Midbrain (tissue), 1 donor: ENCODE measurements at regions not wholly inside any gene's neighbourhood (a gene's known extent, or its start where the extent isn't known, plus 50 kb on each side); places are given as distances from the start of the nearest gene placed in this dataset.
"Not testable (repeated sequence)": the region's sequence is repeated elsewhere in the genome, so short reads cannot be mapped to it uniquely, and the experiment has no call there.

Source experiments
- DNase-seq: peaks from one replicate; lab custom pipeline; 2025; lab: John Stamatoyannopoulos, UW

DNA sequence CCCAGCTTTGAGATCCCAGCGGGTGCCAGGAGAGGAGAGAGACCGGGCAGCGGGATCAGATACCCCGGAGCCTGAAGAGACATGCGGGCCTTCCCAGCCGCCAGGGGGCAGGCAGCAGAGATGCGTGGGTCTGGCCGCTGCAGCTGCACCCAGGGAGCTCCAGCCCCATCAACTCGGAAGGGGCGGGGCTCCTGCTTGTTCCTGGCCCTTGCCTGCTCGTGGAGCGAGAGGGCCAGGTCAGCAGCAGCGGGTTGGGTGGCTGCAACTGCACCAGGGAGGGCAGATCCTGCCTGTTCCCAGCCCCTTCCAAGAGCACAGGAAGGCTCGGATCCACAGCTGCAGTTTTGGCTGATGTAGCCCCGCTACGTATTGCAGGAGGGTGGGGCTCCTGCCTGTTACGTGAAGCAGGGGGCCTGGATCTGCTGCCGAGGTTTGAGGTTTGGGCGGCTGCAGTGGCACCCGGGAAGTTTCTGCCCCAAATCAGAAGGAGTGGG is 532.8 kb downstream of the RFPL4B start:
- DNase-seq, result peak; percentile 62

DNA sequence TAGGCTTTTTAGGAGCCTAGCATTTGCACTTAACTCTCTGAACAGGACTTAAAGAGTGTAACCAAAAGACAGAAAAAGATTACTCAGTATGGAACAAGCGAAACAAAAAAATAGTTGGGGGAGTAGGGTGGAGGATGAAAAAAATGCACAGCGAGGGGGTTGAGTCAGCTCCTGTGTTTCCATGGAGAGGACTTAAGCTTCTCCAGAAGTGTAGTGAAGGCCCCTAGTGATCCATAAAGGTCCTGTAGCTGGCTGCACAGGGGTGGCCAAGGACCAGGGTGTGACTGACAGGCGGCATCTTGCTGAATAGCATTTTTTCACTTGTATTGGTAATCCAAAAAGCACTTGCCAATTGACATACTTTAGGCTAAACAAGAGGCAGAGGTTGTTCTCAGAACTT is 533.9 kb downstream of the RFPL4B start:
- DNase-seq, result no peak

DNA sequence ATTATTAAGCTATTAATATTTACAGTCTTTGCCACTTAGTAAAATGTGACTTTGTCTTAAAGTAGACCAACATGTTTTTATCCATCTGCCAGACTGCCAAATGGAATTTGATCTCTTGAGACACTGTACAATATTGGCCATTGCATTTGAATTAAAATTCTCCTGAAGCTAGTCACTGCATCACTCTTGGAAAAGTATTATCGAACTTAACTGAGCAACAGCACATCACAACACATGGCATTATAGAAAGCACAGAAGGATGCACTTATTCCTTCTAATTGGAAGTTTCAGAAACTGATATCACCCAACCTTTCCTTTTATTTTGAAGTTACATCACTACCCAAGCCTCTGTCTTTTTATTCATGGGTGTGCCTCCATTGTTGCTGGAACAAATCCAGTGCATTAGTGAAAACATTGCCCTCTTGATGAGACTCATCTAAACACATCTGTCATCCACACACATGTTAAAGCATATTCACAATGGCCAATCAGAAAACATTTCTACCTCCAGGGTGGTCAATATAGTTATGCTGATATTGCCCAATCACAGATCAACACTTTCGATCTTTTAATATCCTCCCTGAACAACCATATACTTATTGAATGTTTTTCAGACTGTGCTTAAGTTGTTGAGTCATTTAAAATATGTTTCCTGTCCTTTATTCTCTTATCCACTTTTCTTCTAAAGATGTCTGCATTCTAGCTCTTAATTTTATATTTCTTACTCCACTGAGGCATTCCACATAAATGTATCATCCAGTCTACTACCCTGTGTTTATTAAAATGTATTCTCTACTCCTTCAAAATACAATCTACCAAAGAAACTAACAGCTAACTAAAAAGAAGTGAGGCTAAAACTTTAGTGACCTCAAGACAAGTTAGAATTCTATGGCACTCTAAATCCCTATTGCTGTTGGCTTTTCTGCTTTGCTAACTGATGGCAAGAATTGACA is 535.0 kb downstream of the RFPL4B start:
- no peak for DNase-seq

DNA sequence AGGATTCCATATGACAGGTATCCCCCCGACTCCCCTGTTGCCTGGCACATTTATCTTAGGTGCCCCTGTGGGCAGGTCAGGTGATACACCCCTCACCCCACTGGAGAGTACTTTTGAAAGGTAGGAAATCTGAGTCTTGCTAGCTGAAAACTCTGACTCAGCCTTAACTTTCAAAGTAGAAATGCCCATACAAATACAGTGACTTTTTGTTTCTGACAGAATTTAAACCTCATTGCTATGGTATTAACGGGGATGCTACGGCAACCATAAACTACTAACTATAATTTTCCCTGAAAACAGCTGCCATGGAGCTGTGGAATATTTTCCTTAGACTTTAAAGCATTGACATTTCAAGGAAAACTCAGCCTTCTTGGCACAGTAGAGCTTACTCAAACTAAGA is 536.0 kb downstream of the RFPL4B start:
- DNase-seq, result no peak

DNA sequence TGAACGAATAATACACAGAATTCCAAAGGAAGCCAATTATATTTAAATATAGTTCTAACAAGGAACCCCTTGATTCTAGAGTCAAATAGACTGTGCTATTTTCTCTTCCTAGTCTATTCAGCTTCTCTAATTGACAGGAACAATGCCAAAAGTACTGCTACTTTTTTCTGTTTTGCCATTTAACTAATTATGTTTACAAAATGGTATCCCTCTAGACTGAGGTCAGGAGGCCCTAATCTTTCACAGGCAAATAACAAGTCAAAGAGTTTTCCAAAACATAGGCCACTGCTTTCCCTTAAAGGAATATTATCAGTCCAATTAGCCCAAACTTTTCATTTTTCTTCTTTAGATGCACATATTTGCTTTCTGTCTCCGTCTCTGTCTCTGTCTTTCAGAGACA is 539.3 kb downstream of the RFPL4B start:
- no peak for DNase-seq

DNA sequence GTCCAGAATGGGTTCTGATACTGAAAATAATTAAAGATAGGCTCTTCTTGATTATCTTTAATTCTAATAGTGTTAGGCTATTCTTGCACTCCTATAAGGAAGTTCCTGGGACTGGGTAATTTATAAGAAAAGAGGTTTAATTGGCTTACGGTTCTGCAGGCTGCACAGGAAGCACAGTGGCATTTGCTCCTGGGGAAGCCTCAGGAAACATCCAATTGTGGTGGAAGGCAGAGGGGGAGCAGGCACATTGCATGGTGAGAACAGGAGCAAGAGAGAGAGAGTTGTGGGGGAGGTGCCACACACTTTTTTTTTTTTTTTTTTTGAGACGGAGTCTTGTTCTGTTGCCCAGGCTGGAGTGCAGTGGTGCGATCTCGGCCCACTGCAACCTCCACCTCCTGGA is 540.3 kb downstream of the RFPL4B start:
- not testable (repeated sequence) for DNase-seq

DNA sequence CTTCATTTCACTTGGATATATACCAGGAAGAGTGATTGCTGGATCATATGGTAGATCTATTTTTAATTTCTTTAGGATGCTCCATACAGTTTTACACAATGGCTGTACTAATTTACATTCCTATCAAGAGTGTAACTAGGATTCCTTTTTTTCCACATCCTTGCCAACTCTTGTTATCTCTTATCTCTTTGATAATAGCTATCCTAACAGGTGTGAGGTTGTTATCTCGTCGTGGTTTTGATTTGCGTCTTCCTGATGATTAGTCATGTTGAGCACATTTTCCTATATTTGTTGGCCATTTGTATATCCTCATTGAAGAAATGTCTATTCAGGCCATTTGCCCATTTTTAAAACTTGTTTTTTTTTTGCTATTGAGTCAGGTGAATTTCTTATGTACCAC is 552.4 kb downstream of the RFPL4B start:
- no peak for DNase-seq

DNA sequence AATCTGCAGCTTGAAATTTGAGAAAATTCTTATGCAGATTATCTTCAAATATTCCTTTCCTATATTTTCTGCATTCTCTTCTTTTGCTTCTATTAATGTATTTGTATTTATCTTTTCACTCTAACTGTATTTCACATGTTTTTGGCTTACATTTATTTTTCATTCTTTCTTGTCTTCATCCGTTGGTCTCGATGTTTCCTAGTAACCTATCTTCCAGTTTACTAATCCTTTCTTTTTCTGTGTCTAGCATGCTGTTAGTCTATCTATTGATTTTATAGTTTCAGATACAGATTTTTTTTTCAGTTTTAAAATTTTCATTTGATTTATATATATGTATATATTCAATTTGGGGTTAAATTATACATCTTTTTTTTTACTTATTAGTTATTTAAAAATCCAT is 556.2 kb downstream of the RFPL4B start:
- no peak for DNase-seq

DNA sequence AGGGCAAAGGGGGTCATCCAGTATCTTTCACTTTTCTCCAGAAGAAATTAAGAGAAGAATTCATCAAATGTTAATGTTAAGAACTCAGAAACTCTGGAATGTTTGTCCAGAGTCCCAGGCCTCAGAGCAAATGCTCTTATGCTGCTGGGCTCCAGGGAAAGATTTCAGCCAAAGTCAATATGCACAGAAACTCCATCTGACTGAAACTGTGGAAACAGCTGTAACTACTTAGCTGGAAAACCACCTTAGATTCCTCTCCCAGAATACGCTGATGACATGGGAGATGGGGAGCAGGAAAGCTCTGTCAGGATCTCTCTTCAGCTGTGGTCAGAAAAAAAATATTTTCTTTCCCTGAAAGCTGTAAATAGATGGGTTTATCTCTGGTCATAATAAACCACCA is 559.6 kb downstream of the RFPL4B start:
- no peak for DNase-seq

DNA sequence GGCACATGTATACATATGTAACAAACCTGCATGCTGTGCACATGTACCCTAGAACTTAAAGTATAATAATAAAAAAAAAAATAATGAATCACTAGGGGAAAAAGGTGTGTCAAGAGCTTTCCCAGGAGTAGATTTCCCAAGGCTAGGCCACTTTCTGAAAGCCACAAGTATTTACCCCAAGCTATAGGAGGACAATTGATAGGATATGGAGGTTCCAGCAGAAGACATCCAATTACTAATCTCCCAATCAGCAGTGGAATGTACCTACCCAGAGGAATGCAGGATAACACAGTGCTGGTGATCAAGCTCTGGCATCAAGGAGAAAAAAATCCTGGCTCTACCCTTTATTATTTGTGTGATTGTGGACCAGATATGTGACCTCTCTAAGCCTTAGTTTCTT is 562.7 kb downstream of the RFPL4B start:
- DNase-seq, result no peak

DNA sequence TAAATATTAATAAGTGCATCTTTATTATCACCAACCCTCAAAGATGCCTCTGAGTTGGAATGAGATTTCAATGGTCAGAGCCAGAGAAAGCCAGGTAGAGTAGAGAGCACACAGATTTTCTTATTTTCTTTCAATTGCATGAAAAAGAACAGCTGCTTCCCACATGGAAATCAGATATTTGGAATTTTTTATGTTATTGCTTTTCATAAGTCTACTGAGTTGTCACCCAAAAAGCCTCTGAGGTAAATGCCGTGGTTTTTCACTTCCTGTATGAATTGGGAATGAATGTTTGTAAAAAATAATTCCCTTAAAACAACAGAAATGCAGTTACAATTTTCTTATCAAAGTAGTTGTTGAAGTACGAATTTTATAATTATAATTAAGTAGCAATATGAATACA is 563.1 kb downstream of the RFPL4B start:
- no peak for DNase-seq

DNA sequence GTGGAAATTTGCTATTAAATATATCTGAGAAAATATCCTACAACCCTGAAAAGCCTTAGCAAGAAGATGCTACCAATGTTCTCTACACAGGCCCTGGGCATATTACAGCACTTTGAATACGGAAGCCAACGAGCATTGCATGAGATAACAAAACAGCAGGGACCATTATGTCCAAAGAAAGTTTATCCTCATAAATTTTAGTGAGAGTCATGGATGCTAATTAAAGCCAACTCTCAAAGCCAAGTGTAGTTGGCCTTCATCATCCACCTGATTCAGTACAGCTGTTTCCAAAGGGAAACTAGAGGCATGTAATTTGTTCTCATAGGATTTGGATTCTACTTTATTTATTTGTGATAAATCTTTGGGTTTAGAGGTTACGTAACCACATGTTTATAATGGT is 564.8 kb downstream of the RFPL4B start:
- DNase-seq, result no peak

DNA sequence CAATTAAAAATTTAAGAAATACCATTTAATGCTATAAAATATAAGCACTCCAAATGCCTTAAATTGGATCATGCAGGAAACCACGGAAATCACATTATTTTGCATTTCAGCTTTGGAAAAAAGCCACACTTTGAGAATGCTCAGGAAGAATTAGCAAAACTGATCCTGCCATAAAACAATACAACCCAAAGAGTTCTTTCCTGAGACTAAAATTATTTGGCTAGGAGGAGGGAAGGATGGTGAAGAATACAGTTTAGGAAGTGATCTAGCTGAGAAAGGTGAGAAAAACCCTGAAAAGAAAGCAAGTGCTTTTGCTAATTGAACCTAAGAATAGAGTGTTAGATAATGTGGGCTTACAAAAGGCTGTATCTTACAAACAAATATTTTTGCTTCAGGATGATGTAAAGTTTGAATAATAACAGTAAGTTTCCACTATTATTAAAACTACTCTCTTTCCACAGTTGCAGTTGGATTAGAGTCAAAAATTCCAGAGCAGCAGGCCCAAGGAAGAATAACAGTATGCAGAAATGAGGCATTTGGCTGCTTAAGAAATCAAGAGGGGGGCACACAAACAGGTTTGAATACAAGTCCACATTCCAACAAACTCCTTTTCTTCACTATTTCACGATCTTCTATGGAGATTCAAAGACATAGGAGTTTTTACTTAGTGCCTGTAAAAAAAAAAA is 565.4 kb downstream of the RFPL4B start:
- DNase-seq, result no peak

DNA sequence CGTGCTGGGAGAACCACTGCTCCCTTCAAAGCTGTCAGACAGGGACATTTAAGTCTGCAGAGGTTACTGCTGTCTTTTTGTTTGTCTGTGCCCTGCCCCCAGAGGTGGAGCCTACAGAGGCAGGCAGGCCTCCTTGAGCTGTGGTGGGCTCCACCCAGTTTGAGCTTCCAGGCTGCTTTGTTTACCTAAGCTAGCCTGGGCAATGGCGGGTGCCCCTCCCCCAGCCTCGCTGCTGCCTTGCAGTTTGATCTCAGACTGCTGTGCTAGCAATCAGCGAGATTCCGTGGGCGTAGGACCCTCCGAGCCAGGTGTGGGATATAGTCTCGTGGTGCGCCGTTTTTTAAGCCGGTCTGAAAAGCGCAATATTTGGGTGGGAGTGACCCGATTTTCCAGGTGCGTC is 572.6 kb downstream of the RFPL4B start:
- DNase-seq, result not testable (repeated sequence)

DNA sequence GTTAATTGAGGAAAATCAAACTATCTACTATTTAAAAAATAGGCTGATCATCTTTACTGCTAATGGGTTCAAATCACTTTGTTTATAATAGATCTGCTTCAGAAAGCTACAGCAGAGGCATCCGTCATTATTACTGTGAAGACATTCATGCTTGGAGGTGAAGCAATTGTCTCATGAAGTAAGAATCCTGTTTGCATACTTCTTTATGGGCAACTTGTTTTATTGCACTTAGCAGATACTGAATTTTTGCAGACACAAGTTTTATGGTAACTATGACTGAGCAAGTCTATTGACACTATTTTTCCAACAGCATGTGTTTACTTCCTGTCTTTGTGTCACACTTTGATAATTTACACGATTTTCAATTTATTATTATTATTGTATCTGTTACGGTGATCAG is 573.9 kb downstream of the RFPL4B start:
- no peak for DNase-seq

DNA sequence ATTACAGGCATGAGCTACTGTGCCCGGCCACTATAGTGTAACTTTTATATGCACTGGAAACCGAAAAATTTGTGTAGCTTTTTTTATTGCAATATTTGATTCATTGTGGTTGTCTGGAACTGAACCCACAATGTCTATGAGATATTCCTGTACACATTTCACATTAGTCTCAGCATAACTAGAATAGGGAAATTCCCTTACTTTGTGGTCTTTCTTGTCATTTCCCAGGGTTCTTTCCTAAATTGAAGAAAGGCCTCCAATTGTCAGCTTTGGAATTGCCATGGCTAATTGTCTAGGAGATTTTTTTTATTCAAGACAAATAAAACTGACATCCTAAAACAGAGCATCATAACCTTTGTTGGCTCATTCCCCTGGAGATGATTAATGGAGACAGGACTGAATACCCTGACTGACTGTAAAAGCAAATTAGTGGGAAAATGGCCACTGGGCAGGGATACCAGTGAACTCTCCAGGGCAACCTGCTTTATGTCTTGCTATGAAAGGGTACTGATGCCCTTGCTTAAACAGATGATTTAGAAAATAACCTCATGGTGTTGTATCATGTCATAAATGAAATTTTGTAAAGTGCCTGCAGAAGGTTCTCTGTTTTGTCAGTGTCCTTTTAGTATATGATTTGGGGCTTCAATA is 576.9 kb downstream of the RFPL4B start:
- DNase-seq, result no peak

DNA sequence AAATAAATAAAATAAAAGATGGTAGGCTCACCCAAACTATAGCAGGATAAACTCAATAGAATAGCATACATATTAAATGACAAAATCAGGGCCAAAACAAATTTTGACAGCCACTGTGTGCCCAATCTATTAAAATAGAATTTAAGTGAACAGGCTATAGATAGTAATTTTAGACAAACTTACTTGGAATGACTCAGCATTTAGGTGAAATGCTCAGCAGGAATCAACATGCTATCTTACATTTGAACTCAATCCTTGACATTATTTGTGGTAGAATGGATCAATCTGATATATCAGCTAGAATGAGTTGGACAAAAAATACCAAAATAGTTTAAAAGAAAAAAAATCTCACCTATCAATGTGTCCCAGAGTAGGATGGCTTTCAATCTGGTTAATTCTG is 578.6 kb downstream of the RFPL4B start:
- DNase-seq, result no peak

DNA sequence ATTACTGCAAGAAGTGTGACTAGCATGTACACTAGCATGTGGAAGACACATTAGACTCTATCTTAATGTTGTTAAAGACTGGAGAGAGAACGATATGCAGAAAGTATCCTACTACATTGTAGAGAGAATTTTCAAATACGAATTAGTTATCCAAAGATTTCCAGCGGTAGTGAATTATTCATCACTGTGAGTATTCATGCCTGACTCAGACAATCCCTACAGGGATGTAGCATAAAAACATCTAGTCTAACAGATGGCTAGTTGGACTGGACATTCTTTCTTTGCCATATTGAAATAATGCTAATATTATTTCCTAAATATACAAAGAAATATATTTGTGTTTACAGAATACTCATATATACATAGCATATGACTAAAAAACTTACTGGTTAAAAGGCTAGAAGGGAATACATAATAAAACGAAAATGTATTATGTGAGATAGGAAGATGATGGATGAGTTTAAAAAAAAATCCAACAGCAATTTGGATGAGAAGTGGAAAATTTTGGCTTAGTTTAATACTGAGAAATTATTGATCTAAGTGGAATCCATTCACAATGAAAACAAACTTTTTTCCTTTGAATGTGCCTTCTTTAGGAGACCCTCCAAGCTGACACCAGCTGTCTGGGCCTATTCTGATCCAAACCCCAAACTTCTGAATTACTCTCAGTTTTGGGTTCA is 580.7 kb downstream of the RFPL4B start:
- no peak for DNase-seq

DNA sequence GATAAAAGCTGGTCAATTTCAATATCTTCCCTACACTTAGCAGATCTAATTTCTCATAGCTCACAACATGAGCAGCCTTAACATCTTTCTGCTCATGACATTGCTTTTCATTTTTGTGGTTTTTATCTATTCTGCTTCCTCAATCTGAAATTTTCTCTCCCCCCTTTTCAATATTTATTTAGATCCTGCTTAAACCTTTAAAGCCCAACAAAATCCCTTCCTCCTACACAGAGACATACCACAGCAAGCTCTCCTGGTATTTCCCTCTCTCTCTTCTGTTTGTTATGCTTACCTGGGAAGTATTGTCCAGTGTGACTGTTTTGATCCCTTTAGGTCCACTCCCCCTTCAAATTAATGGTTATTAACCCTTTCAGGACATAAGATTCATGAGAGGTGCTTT is 582.5 kb downstream of the RFPL4B start:
- DNase-seq, result no peak

DNA sequence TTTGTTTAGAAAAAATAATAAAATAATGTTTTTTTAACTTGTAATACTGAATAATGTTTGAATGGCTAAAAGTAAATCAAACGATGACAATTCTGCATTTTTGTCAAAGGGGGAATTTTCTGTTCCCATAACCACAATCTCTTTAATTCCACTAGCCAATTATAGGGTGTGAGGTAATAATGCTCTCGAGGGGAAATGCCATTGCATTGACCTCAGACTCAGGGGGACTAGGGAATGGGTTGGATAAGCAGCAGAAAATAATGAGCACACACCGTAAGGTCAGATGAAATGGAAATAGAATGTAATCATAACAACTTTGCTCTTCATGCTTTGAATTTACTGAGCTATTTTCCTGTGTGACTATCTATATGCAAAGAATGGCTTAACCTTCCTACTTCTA is 584.7 kb downstream of the RFPL4B start:
- DNase-seq, result no peak

DNA sequence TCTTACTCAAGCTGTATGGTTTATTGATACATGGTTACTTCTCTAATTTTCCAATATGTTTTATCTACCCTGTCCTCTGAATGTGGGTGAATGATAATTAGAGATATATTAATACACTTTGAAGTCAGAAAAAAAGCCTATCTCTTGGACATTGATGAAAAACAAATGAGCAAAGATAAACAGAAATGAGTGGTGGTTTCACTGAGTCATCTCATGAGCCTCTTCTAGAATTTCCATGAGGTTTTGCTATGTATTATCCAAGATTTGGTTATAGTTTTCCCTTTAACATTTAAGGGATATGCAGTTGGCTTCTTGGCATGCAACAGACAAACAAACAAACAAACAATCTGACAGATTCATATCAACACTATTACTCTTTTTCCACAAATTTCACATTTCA is 586.8 kb downstream of the RFPL4B start:
- no peak for DNase-seq
